GM18508 (cell line): ENCODE measurements at regions not wholly inside any gene's neighbourhood (a gene's known extent, or its start where the extent isn't known, plus 50 kb on each side); places are given as distances from the start of the nearest gene placed in this dataset.
"Not testable (repeated sequence)": the region's sequence is repeated elsewhere in the genome, so short reads cannot be mapped to it uniquely, and the experiment has no call there.

ENCODE experiments used
- ATAC-seq: cut with Tn5 transposase; IDR thresholded peaks from one replicate; pipeline ENCODE4 v1.9.1; 2021; ENCODE audit warnings: moderate number of reproducible peaks; ENCODE audit not compliant: insufficient read depth, unreplicated experiment

DNA sequence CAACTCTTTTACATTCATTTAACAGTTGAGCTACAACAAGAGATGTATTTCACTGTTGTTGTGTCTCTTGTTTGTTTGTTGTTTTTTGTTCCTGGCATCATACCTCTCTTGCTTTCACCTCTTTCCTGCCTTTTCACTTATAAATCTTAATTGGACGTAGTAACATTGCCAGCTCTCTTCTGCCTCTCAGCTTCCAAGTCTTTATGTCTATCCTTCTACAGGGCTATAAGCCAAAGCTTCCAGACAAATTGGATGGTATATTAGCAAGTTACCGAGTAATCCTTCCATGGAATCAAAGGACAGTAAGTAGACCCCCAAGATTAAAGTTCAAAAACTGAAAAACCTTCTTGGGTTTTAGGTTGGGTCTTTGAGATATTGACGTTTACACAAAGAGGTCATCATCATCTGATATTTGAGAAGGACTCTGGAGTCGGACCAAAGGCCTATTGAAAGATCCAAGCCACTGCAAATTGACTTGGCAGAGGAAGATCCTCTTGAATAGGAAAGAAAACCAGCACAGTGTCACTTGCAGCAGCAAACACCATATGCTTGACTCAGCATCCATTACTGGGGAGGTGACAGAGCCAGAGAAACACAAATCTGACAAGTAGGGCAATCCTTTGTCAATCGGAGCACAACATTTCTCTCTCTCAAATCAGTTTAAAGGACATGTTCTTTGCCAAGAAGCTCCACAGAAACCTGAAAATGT, 648.5 kb upstream of the NR2F2 start:
- no peak for ATAC-seq

DNA sequence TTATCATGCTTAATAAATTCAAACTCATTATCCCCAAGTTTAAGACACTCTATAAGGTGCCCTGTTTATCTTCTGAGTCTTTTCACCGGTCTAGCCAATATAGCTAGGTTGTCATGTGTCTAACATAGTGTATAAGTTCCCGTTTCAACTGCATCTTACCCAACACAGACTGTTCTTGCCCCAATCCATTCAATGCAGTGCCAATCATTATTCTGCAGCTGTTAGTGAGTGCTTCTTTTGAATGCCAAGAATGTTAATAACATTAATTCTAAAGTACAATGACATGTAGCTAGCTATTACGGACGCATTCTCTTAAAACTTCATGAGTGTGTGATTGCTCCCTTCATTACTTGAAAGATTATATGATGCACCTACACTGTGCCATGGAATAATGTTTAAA, 646.4 kb upstream of the NR2F2 start:
- no peak for ATAC-seq

DNA sequence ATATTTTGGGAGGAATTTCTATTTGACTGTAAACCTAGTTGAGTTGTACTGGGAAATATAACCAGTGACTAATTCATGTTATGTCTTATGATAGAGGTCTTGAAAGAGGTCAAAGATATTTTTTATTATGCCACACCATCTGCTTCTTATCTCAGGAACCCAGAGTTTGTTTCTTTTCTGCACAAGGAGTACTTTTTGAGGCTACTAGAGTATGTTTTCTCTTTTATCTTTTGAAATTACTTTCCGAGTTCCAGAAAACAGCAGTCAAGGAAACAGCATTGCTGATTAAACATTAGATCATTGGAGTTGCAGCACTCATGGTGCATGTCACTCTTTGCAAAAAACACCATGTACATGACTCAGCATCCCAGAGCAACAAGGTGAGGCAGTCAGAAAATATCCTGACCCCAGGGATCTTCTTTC, 645.8 kb upstream of the NR2F2 start:
- ATAC-seq, result no peak

DNA sequence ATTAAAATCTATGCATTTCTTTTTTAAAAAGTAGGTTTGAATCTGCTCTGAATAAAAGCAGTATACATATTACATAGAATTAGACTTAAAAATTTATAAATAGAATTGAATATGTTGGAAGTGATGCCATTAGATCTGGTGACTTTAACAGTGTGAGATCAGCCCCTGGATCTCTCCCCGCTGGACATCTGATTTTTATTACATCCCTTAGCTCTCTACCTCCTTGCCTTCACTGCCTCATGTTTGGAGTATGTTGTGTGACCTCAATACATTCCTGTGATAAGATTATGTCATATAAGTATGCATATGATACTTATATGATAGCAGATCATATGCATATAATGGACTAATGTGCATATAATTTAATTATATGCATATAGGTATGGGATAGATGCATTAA, 643.4 kb upstream of the NR2F2 start:
- no peak for ATAC-seq

DNA sequence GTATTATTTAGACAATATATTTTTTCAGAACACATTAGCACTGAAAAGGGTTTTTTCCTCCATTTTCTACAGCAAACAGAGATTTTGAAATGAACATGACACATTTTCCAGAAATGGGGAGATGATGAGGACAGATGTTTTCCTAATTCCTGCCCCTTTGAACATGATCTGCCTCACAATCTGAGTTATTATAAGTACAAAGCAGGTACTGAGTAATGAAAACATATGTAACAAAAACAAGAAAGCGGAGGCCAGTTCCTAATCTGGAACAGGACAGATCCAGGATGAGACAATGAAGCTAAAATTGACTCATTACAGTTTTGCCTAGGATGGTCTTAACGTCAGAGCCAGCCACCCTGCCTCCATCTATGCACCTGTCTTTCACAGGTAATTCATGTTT, 642.8 kb upstream of the NR2F2 start:
- no peak for ATAC-seq

DNA sequence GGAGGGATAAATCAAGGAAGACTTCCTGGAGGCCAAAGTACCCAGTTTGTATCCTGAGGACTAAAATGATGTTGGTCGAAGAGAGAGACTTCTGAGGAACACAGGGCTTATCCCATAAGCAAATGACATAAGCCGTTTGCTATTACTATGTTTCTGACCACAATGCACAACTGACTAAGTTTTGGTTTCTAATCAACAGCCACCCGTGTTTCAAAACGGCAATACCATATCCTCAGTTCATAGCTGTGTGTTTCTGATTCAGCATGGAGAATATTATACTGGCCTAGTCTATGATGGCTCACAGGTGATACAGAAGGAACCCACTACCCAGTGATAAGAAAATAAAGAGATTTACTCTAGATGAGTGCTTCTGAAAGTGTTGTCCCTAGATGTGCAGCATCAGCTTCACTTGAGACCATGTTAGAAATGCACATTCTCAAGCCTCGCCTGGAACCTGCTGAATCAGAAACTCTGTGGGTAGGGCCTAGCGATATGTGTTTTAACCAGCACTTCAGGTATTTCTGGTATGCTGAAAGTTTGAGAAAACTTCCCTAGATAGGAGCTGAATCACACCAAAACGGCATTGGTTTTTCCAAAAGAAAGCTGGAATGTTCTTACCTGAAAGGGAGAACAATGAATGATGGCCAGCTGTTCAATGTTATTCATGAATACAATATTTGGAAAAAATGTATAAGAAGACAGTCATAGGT, 639.7 kb upstream of the NR2F2 start:
- ATAC-seq, result no peak

DNA sequence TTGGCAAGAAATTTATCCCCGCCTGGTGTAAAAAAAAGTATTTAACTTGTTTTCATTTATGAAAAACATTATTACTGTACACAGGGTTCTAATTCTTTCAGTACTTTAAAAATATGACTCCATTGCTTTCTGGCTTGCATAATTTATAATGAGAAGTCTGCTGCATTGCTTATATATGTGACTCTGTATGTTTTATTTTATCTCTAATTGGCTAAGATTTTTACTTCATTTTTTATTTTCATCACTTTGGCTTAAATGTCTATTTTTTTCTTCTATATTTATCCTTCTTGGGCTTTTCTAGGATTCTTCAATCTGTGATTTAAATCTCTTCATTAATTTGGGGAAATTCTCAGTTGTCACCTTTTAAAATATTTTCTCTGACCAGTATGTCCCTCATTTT, 636.6 kb upstream of the NR2F2 start:
- no peak for ATAC-seq

DNA sequence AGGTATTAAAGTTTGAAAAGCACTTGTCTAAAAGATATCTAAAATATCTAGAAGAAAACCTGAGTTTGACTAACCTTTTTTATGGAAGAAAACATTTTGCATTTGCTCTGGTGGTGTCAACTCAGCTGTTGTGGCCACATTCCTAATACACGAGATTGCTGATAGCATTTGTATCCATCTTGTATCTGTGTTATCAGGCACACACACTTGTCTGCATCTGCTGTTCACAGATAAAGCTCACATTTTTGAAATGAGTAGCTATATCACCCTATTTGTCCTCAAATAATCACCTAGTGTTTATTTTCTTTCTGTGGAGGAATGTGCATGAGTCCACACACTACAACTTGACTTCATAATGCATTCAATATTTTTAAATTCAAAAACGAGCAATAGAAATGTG, 632.3 kb upstream of the NR2F2 start:
- no peak for ATAC-seq

DNA sequence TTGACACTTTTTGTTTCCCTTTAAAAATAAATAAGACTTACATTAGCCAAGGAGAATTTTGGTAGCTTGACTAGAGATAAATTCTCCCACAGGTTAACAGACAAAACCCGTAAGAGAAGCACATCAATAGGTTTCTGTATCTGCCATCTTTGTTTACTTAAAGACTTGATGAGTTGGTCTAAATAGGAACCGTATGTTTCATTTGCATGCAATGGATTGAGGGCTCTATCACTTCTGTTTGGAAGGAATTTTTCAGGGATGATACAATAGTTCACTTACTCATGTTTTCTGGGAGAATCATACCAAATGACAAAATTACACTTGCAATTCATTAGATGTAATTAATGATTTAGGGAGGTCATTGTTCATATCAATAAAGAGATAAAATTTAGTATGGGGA, 631.5 kb upstream of the NR2F2 start:
- no peak for ATAC-seq

DNA sequence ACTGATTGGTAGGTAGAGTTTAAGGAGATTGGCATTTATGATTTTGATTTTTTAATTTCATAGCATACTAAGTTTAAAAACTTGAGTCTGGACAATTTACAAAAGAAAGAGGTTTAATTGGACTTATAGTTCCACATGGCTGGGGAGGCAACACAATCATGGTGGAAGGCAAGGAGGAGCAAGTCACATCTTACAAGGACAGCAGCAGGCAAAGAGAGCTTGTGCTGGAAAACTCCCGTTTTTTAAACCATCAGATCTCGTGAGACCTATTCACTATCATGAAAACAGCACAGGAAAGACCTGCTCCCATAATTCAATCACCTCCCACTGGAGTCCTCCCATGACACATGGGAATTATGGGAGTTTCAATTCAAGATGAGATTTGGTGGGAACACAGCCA, 630.9 kb upstream of the NR2F2 start:
- no peak for ATAC-seq

DNA sequence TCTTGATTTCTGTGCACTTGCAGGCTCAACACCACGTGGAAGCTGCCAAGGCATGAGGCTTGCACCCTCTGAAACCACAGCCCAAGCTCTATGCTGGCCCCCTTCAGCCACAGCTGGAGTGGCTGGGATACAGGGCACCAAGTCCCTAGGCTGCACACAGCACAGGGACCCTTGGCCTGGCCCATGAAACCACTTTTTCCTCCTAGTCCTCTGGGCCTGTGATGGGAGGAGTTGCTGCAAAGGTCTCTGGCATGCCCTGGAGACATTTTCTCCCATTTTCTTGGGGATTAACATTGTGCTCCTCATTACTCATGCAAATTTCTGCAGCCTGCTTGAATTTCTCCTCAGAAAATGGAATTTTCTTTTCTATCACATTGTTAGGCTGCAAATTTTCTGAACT, 629.8 kb upstream of the NR2F2 start:
- ATAC-seq, result not testable (repeated sequence)

DNA sequence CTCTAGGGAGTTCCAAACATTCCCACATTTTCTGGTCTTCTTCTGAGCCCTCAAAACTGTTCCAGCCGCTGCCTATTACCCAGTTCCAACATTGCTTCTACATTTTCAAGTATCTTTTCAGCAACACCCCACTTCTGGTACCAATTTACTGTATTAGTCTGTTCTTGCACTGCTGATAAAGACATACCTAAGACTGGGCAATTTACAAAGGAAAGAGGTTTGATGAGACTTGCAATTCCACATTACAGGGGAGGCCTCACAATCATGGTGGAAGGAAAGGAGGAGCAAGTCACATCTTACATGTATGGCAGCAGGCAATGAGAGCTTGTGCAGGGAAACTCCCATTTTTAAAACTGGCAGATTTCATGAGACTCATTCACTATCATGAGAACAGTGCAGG, 629.1 kb upstream of the NR2F2 start:
- no peak for ATAC-seq

DNA sequence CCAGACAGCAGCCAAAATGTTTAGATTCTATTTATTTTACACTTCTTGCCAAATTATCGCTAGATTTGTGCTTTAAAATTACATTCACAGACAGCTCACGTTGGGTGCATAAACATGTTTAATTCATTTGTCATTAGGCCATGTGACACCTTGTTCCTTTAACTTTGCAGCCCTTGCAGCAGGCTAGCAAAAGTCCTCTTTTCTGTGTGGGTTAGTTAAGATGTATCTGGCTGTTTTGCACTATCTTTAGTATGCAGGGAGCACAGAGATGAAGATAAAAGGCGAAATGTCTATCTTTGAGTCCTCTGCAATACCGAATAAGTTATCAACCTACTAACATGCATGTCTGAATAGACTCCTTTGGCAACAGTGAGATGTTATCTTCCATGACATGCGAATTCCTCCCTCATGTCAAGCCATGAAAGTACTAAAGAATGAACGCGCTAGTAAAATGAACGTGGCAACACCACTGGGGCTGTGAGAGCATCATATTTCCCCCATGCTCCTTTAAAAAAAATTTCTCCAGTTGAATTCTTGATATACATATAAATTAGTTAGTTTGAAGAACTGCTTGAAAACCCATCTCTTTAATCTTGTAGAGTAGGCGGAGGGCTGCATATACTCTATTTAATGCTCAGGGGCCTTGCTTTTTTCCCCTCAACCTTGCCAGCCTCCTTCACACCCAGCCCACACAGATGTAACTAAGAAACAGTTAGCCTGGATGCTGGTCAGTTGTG, 620.4 kb upstream of the NR2F2 start:
- no peak for ATAC-seq

DNA sequence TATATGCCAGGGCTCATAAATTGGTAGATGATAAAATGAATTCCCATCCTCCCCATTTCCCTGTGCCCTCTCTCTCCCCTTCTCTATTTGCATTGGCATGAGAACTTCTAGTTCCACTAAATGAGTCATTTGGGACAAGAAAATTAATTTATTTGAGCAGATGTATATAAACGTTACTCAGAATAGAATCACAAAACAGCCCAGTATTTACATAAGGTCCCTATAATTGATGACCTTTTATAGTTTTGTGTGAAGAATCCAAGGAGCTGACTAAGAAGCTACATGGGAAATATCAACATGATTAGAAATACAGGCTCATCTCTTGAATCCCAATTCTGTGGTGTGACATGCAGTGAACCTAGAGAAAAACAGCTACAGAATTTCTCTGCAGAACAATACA, 617.7 kb upstream of the NR2F2 start:
- no peak for ATAC-seq

DNA sequence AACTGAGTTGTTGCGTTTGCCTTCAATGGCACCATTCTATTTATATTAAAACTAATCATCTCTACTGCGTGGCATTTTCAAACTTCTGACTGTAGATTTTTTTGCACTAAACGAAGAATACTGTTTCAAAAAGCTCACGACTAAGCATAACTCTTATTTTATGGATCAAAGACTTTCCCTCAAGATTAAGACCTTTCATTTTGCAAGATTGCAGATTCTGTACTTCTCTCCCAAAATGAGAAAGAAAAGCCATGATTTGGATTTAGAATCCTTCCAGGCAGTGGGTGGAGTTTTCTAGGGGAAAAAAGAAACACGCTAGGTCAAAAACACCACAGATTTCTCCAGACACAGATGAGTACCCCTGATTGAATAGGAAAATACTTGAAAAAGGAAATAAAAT, 617.2 kb upstream of the NR2F2 start:
- no peak for ATAC-seq

DNA sequence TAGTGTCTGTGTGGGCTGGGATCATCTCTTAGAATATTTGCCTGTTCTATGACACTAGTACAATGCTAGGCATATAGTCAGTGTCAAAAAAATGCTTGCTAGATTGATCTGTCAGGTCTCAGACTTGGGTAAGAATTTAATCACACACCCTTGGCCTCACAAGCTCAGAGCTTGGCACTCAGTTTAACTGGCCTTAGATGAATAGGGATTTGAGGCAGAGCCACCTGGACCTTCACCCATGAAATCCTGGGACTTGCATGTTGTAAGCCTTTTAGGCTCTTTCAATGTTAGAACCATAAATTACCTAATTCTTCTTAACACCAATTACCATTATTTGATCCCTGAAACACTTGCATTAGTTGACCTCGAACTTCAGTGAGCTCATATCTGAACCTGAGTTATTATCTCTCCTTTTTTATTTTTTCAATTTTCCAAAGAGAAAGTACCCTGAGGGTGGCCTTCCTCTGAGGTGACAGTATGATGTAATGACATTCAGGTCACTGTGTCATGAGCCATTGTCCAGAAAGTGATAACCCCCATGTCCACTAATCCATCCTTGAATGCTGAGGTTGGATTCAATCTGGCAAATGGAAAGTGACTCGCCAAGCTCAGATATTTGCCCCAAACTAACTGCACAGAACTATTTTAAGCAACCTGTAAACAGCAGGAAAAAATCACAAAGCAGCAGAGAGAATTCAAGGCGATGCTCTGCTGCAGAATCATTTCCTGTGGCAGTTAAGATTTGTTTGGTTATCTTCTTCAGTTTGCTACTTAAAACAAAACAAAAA, 615.2 kb upstream of the NR2F2 start:
- ATAC-seq, result no peak

DNA sequence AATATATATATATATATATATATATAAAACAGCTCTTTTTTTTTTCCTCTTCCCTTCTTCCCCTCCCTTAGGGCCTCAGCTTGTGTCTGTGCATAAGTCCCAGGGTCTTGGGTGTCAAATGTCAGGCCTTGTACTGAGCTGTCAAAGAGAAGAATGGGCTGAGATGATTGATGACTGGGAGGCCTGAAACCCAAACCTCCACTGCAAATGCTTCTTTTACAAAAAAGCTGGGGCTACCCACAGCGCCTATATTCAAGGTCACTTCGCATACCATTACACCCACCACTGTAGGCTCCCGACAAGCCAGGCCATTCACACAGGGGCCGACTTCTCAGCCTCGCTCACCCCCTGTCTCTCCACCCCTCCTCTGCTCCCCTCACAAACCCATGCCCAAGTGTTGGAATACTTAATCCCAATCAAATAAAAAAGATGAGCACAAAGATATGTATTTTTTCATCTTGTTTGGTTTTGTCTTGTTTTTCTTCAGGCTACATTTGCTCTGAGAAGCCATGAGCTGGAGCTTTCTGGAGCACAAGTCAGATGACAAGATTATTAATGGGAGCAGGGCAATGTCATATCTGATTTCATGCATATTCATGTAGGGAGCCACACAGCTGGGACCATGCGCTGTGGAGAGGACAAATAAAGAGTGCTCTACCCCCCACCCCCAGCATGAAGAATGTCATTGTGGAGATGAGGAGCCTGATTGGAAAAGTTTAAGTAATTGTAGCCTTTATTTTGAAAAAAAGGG, 614.4 kb upstream of the NR2F2 start:
- ATAC-seq, result no peak

DNA sequence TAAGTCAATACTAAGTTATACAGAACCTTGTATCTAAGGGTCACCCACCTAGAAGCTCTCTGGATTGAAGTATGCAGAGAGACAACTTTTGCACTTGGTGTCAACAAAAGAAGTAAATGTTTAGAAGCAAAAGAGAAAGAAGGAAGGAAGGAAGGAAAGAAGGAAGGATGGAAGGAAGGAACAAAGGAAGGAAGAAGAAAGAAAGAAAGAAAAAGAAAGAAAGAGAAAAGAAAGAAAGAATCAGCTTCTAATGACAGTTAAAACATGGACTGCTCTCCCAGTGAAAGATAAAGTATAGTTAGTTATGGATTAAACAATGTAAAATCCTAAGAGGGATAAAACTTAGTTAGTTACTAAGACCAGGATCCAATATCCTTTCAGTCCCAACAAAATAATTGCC, 613.8 kb upstream of the NR2F2 start:
- ATAC-seq, result no peak

DNA sequence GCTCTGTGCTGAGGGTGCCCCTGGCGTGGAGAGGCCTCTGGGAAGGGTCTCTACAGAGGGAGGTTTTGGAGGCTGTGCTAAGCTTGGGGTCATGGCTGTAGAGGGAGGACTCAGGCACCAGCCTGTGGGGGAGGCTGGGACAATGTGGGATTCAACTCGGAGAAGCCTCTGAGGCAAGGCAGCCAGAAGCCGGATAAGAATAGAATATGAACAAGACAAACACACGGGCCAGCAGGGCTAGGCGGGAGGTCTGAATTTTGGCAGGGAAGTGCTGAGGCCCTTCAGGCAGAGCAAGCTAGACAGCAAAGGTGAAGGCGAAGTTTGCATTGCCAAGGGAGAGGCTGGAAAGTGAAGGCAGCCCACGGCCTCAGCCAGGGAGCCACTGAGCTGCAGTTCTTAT, 612.1 kb upstream of the NR2F2 start:
- no peak for ATAC-seq
